ENCODE measurements at regions not wholly inside any gene's neighbourhood (a gene's known extent, or its start where the extent isn't known, plus 50 kb on each side); places are given as distances from the start of the nearest gene placed in this dataset.

DNA sequence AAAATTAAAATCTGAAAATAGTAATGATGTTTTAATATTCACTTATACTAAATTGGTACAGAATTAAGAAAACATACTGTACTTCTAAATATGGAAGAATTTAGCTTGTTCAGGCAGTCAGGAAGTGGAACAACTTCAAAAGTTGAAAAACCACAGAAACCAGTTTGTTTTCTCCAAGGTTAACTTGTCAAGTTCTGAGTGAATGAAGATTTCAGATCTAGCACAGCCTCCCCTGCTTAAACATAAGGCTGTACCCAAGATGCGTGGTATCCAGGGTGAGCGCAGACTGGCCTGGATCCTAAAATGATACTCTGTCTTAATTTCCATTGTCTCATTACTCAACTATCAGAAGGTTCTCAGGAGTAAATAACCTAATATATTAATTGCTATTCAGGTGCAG is 730.7 kb upstream of the KIF2B start:
- Histone ChIP-seq H3K36me3 (ENCODE audit: control insufficient read depth, insufficient read depth, low read length) (no peaks in the 10 kb centered on the region), H3K79me2 (ENCODE audit: control insufficient read depth, insufficient read depth, low read length) (no peaks in the 10 kb centered on the region), H3K4me3 (replicated peaks in 1 of 4; ENCODE audit: control extremely low read depth in 1 of 4, insufficient read depth in 1 of 4, low read depth in 3 of 4, low read length in 4 of 4) (no peak overlapping the region), H3K9ac (ENCODE audit: insufficient read depth, low read length) (no peak overlapping the region), H3K4me2 (ENCODE audit: extremely low read depth, insufficient read depth, low read length) (no peak overlapping the region), H3K27me3 (ENCODE audit: control insufficient read depth, insufficient read depth, low read length) (no peaks in the 10 kb centered on the region), H3K9me3 (ENCODE audit: control insufficient read depth, insufficient read depth, low read depth, low read length) (no peaks in the 10 kb centered on the region), H2AFZ (ENCODE audit: low read length) (no peak overlapping the region), H3K27ac (ENCODE audit: insufficient read depth, low read length) (no peak overlapping the region), H4K20me1 (ENCODE audit: control insufficient read depth, extremely low read depth, insufficient read depth, low read length) (no peaks in the 10 kb centered on the region), H3K4me1 (ENCODE audit: control insufficient read depth, extremely low read depth, insufficient read depth, low read length) (no peaks in the 10 kb centered on the region)
- TF ChIP-seq, protein P1, sequence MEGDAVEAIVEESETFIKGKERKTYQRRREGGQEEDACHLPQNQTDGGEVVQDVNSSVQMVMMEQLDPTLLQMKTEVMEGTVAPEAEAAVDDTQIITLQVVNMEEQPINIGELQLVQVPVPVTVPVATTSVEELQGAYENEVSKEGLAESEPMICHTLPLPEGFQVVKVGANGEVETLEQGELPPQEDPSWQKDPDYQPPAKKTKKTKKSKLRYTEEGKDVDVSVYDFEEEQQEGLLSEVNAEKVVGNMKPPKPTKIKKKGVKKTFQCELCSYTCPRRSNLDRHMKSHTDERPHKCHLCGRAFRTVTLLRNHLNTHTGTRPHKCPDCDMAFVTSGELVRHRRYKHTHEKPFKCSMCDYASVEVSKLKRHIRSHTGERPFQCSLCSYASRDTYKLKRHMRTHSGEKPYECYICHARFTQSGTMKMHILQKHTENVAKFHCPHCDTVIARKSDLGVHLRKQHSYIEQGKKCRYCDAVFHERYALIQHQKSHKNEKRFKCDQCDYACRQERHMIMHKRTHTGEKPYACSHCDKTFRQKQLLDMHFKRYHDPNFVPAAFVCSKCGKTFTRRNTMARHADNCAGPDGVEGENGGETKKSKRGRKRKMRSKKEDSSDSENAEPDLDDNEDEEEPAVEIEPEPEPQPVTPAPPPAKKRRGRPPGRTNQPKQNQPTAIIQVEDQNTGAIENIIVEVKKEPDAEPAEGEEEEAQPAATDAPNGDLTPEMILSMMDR (conservative IDR thresholded peaks at IDR 0.05 in 1 of 2, IDR thresholded peaks at IDR 0.05 in 1 of 2; ENCODE audit: low read depth in 1 of 2, low read length in 2 of 2): no peak
- no peak for TF ChIP-seq EZH2 (IDR thresholded peaks at IDR 0.05; ENCODE audit: low read length, missing control alignments)
- no peak for DNase-seq (ENCODE audit: low read depth in 2 of 2)

- Histone ChIP-seq H3K79me2 (ENCODE audit: control insufficient read depth, insufficient read depth, low read length) (no peaks in the 10 kb centered on the region), H3K36me3 (ENCODE audit: control insufficient read depth, insufficient read depth, low read length) (no peaks in the 10 kb centered on the region), H3K27me3 (ENCODE audit: control insufficient read depth, insufficient read depth, low read length) (no peaks in the 10 kb centered on the region), H3K27ac (ENCODE audit: insufficient read depth, low read length) (no peak overlapping the region), H2AFZ (ENCODE audit: low read length) (no peak overlapping the region), H3K9me3 (ENCODE audit: control insufficient read depth, insufficient read depth, low read depth, low read length) (no peaks in the 10 kb centered on the region), H3K4me1 (ENCODE audit: control insufficient read depth, extremely low read depth, insufficient read depth, low read length) (no peaks in the 10 kb centered on the region), H3K9ac (ENCODE audit: insufficient read depth, low read length) (no peak overlapping the region), H3K4me3 (replicated peaks in 1 of 4; ENCODE audit: control extremely low read depth in 1 of 4, insufficient read depth in 1 of 4, low read depth in 3 of 4, low read length in 4 of 4) (no peak overlapping the region), H3K4me2 (ENCODE audit: extremely low read depth, insufficient read depth, low read length) (no peak overlapping the region), H4K20me1 (ENCODE audit: control insufficient read depth, extremely low read depth, insufficient read depth, low read length) (no peaks in the 10 kb centered on the region)
- DNase-seq (ENCODE audit: low read depth in 2 of 2): no peak
- TF ChIP-seq EZH2 (IDR thresholded peaks at IDR 0.05; ENCODE audit: low read length, missing control alignments): no peak
- TF ChIP-seq, protein P1 (conservative IDR thresholded peaks at IDR 0.05 in 1 of 2, IDR thresholded peaks at IDR 0.05 in 1 of 2; ENCODE audit: low read depth in 1 of 2, low read length in 2 of 2): no peak
These were observed 732.0 kb upstream of the KIF2B start for GRCh38 chr17:53090770-53091169.

GRCh38 chr17:53088481-53088880 is 734.2 kb upstream of the KIF2B start:
- Histone ChIP-seq H3K36me3 (ENCODE audit: control insufficient read depth, insufficient read depth, low read length) (no peaks in the 10 kb centered on the region), H3K27ac (ENCODE audit: insufficient read depth, low read length) (no peak overlapping the region), H3K27me3 (ENCODE audit: control insufficient read depth, insufficient read depth, low read length) (no peaks in the 10 kb centered on the region), H4K20me1 (ENCODE audit: control insufficient read depth, extremely low read depth, insufficient read depth, low read length) (no peaks in the 10 kb centered on the region), H3K4me2 (ENCODE audit: extremely low read depth, insufficient read depth, low read length) (no peak overlapping the region), H3K4me1 (ENCODE audit: control insufficient read depth, extremely low read depth, insufficient read depth, low read length) (no peaks in the 10 kb centered on the region), H3K9ac (ENCODE audit: insufficient read depth, low read length) (no peak overlapping the region), H2AFZ (ENCODE audit: low read length) (no peak overlapping the region), H3K4me3 (replicated peaks in 1 of 4; ENCODE audit: control extremely low read depth in 1 of 4, insufficient read depth in 1 of 4, low read depth in 3 of 4, low read length in 4 of 4) (no peak overlapping the region), H3K9me3 (ENCODE audit: control insufficient read depth, insufficient read depth, low read depth, low read length) (no peaks in the 10 kb centered on the region), H3K79me2 (ENCODE audit: control insufficient read depth, insufficient read depth, low read length) (no peaks in the 10 kb centered on the region)
- no peak for DNase-seq (ENCODE audit: low read depth in 2 of 2)
- TF ChIP-seq EZH2 (IDR thresholded peaks at IDR 0.05; ENCODE audit: low read length, missing control alignments): no peak
- TF ChIP-seq, protein P1 (conservative IDR thresholded peaks at IDR 0.05 in 1 of 2, IDR thresholded peaks at IDR 0.05 in 1 of 2; ENCODE audit: low read depth in 1 of 2, low read length in 2 of 2): no peak
